Gastrocnemius medialis (tissue), 4 donors: ENCODE measurements at regions not wholly inside any gene's neighbourhood (a gene's known extent, or its start where the extent isn't known, plus 50 kb on each side); places are given as distances from the start of the nearest gene placed in this dataset.

Experiments
- ATAC-seq, 2 donors: fragments of 150-250 bp; one replicate each; pipeline ENCODE4 v1.9.1; 2016
- DNase-seq, 2 donors: peaks; one replicate each; pipeline ENCODE4 v3.0.0-alpha.2; 2019
- H3K27ac ChIP-seq, 4 donors: fragments of 200-600 bp; sonication (generic); 1 replicate in 1 of 4; 2 replicates in 3 of 4; pipeline ENCODE4 v1.5.1; 2016 to 2018; ENCODE audit warnings: mild to moderate bottlenecking in 2 of 4, moderate library complexity in 1 of 4
- H3K27me3 ChIP-seq, 3 donors: fragments of 200-600 bp; sonication (generic) in 2 of 3; 1 replicate in 1 of 3; 2 replicates in 2 of 3; pipeline versions ENCODE4 v1.5.1 to v1.6.0; 2016 to 2019; ENCODE audit warnings: mild to moderate bottlenecking in 1 of 3, moderate library complexity in 1 of 3
- H3K36me3 ChIP-seq, 2 donors: fragments of 200-600 bp; sonication (generic) in 1 of 2; one replicate each; pipeline ENCODE4 v1.5.1; 2017 to 2018
- H3K4me1 ChIP-seq, 2 donors: fragments of 200-600 bp; sonication (generic) in 1 of 2; one replicate each; pipeline ENCODE4 v1.5.1; 2016 to 2017; ENCODE audit warnings: mild to moderate bottlenecking in 2 of 2
- H3K4me3 ChIP-seq, 4 donors: fragments of 200-600 bp; sonication (generic) in 3 of 4; 1 replicate in 1 of 4; 2 replicates in 3 of 4; pipeline ENCODE4 v1.5.1; 2016 to 2019; ENCODE audit warnings: mild to moderate bottlenecking in 2 of 4
- H3K9me3 ChIP-seq, 3 donors: fragments of 200-600 bp; sonication (generic) in 2 of 3; 1 replicate in 1 of 3; 2 replicates in 2 of 3; pipeline ENCODE4 v1.5.1; 2016 to 2019
- POLR2A ChIP-seq, 2 donors: fragments of 450-650 bp; IDR thresholded peaks; one replicate each; pipeline ENCODE4 v1.6.1; 2017; ENCODE audit warnings: antibody characterized with exemption in 2 of 2, mild to moderate bottlenecking in 2 of 2, moderate library complexity in 2 of 2
- in situ Hi-C, 4 donors: fragments of 200-750 bp; cut with MboI; loops; one replicate each; pipeline versions ENCODE4 v1.15.0 to v1.8.0; 2017; ENCODE audit warnings: low sequenced_read_pairs in 4 of 4
- intact Hi-C: fragments of 100-400 bp; cut with DNase I; formaldehyde crosslinking; loops from one replicate; pipeline ENCODE4 v1.15.1; 2023; ENCODE audit warnings: low total_unique reads
- TF ChIP-seq, protein P1 (sequence below), 5 experiments: fragments of 450-650 bp in 3 of 5; fragments of 200-600 bp in 2 of 5; sonication (generic) in 2 of 5; IDR thresholded peaks in 4 of 5; conservative IDR thresholded peaks in 1 of 5; 1 replicate in 4 of 5; 2 replicates in 1 of 5; pipeline ENCODE4 v1.5.1; 2016 to 2019; ENCODE audit warnings: antibody characterized with exemption in 5 of 5, mild to moderate bottlenecking in 3 of 5, moderate library complexity in 3 of 5

DNA sequence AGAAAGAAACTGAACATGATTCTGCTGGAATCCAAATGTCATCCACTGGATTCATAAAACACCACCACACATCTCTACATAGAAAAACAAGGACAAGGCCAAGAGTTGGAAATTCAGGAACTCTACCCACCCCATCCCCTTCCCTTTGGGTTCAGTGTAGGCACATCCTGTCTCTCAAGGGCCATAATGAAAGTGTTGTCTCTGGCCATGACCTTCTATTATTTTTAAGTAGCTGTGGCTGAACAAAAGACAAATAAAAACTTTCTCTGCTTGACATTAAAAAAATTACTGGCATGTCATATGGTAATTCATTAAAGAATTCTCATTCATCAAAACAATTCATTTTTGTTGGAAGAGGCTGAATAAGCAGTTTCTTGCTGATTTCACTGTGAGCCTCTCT is 54.9 kb upstream of the ZBTB18 start:
- TF ChIP-seq, protein P1, sequence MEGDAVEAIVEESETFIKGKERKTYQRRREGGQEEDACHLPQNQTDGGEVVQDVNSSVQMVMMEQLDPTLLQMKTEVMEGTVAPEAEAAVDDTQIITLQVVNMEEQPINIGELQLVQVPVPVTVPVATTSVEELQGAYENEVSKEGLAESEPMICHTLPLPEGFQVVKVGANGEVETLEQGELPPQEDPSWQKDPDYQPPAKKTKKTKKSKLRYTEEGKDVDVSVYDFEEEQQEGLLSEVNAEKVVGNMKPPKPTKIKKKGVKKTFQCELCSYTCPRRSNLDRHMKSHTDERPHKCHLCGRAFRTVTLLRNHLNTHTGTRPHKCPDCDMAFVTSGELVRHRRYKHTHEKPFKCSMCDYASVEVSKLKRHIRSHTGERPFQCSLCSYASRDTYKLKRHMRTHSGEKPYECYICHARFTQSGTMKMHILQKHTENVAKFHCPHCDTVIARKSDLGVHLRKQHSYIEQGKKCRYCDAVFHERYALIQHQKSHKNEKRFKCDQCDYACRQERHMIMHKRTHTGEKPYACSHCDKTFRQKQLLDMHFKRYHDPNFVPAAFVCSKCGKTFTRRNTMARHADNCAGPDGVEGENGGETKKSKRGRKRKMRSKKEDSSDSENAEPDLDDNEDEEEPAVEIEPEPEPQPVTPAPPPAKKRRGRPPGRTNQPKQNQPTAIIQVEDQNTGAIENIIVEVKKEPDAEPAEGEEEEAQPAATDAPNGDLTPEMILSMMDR (IDR thresholded peaks at IDR 0.05 in 4 of 5, conservative IDR thresholded peaks at IDR 0.05 in 1 of 5): no peak
- no peak for TF ChIP-seq POLR2A (IDR thresholded peaks at IDR 0.05)
- Histone ChIP-seq H3K9me3 (no peaks in the 10 kb centered on the region), H3K4me1 (no peaks in the 10 kb centered on the region), H3K4me3 (no peak overlapping the region), H3K36me3 (no peaks in the 10 kb centered on the region), H3K27me3 (no peaks in the 10 kb centered on the region), H3K27ac (no peak overlapping the region)
- DNase-seq (no peak), ATAC-seq (no peak)
- in situ Hi-C loops (no loop called here), intact Hi-C loops (no loop called here)

DNA sequence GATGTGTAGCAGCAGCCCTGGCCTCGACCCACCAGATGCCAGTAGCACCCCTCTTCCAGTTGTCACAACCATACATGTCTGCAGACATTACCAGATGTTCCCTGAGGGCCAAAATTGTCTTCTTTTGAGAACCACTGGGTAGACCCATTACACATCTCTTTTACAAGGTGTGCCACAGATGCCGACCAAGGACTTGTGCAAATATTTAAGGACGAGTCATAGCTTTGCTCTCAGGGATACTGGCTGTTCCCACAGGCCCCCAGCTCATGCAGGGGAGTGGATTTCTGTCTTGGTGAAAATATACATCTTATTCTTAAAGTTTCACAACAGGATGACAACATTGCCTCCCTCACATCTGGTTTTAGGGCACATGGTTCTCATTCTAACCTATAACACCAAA is 59.4 kb upstream of the ZBTB18 start:
- H3K4me1 ChIP-seq: no peaks in the 10 kb centered on the region
- in situ Hi-C loops: no loop called here
- H3K27ac ChIP-seq: no peak overlapping the region
- no peaks in the 10 kb centered on the region for H3K27me3 ChIP-seq
- no peaks in the 10 kb centered on the region for H3K36me3 ChIP-seq
- ATAC-seq (no peak), DNase-seq (no peak)
- no peaks in the 10 kb centered on the region for H3K9me3 ChIP-seq
- intact Hi-C loops: no loop called here
- TF ChIP-seq POLR2A (IDR thresholded peaks at IDR 0.05): no peak
- TF ChIP-seq, protein P1 (IDR thresholded peaks at IDR 0.05 in 4 of 5, conservative IDR thresholded peaks at IDR 0.05 in 1 of 5): no peak
- no peak overlapping the region for H3K4me3 ChIP-seq

DNA sequence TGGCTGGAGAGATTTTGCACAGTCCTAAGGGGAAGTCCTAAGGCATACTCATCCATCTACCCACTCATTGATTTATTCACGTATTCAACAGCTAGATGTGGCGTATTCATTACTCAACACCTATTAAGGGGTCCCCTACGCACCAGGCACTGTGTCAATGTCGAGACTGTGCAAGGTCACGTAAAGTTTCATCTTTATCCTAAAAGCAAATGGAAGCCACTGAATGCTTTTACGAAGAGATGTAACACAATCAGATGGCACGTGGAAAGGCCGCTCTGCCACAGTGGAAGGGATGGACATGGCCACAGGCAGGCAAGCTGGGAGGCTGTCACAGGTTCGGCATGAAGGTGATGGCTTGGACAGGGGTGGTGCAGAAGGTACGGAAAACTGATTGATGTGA is 66.3 kb upstream of the ZBTB18 start:
- ATAC-seq (no peak), DNase-seq (no peak)
- intact Hi-C loops: no loop called here
- H3K4me3 ChIP-seq: no peak overlapping the region
- in situ Hi-C loops: no loop called here
- no peak overlapping the region for H3K27ac ChIP-seq
- H3K9me3 ChIP-seq: no peaks in the 10 kb centered on the region
- H3K36me3 ChIP-seq: no peaks in the 10 kb centered on the region
- H3K27me3 ChIP-seq: no peaks in the 10 kb centered on the region
- TF ChIP-seq, protein P1 (IDR thresholded peaks at IDR 0.05 in 4 of 5, conservative IDR thresholded peaks at IDR 0.05 in 1 of 5): no peak
- TF ChIP-seq POLR2A (IDR thresholded peaks at IDR 0.05): no peak
- no peaks in the 10 kb centered on the region for H3K4me1 ChIP-seq

DNA sequence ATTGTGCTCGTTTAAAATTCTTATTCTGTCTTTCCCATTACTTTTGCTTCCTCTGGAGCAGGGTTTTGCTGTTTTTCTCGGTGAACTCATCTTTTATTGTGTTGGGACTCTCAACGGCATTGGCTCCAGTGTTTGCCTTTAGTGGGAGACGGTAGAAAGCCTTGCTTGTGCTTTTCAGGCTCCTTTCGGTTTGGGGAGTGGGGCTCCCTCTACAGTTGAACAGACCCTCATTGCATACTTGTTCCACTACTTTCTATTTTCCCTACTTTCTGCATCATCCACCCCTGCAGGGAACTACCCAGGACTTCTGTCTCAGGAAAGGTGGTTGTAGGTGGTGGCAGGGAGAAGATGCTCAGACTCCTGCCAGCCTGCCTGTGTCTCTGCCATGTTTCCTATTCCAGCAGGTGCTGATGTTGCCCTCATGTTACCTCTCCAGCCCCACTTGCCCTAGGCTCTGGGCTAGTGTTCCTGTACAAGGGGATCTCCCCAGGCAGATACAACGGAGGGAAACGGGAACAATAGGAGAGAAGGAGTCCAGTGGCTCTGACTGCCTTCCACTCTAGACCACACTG is 68.5 kb upstream of the ZBTB18 start:
- Histone ChIP-seq H3K27ac (no peak overlapping the region), H3K4me3 (no peak overlapping the region), H3K4me1 (no peaks in the 10 kb centered on the region), H3K27me3 (no peaks in the 10 kb centered on the region), H3K9me3 (no peaks in the 10 kb centered on the region), H3K36me3 (no peaks in the 10 kb centered on the region)
- no peak for DNase-seq
- in situ Hi-C loops: no loop called here
- intact Hi-C loops: no loop called here
- no peak for ATAC-seq
- TF ChIP-seq POLR2A (IDR thresholded peaks at IDR 0.05): no peak
- TF ChIP-seq, protein P1 (IDR thresholded peaks at IDR 0.05 in 4 of 5, conservative IDR thresholded peaks at IDR 0.05 in 1 of 5): no peak

DNA sequence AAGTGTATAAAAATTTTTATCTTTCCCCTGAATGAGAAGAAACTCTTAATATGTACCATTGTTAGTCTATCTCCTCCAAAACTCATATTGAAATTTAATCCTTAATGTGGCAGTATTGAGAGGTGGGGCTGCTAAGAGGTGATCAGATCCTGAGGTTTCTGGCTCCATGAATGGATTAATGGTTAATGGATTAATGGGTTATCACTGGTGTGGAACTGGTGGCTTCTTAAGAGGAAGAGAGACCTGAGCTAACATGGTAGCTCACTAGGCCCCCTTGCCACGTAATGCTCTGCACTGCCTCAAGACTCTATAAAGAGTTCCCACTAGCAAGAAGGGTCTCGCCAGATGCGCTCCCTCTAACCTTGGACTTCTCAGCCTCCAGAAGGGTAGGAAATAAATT is 70.6 kb upstream of the ZBTB18 start:
- H3K4me3 ChIP-seq: no peak overlapping the region
- H3K4me1 ChIP-seq: no peaks in the 10 kb centered on the region
- intact Hi-C loops: no loop called here
- no peak for DNase-seq
- TF ChIP-seq, protein P1 (IDR thresholded peaks at IDR 0.05 in 4 of 5, conservative IDR thresholded peaks at IDR 0.05 in 1 of 5): no peak
- no peak for TF ChIP-seq POLR2A (IDR thresholded peaks at IDR 0.05)
- H3K9me3 ChIP-seq: no peaks in the 10 kb centered on the region
- H3K27me3 ChIP-seq: no peaks in the 10 kb centered on the region
- ATAC-seq: no peak
- H3K27ac ChIP-seq: no peak overlapping the region
- in situ Hi-C loops: no loop called here
- no peaks in the 10 kb centered on the region for H3K36me3 ChIP-seq
